Heart left ventricle (tissue), 13 donors: ENCODE measurements at regions not wholly inside any gene's neighbourhood (a gene's known extent, or its start where the extent isn't known, plus 50 kb on each side); places are given as distances from the start of the nearest gene placed in this dataset.

Experiments
- CTCF ChIP-seq, 12 donors: fragments of 200-600 bp; sonication (generic) in 4 of 12; IDR thresholded peaks; one replicate each; pipeline versions ENCODE4 v1.5.0 to v1.8.0; 2018 to 2022; ENCODE audit warnings: antibody characterized with exemption in 12 of 12, mild to moderate bottlenecking in 5 of 12
- POLR2A ChIP-seq, 2 donors: fragments of 450-650 bp; IDR thresholded peaks; one replicate each; pipeline ENCODE4 v1.6.1; 2017; ENCODE audit warnings: antibody characterized with exemption in 2 of 2, mild to moderate bottlenecking in 2 of 2, moderate library complexity in 2 of 2
- donor health status: ischemic (EF 13 %, LVEDD 7.1; RV severe dilation, severe dysfunction).
- donor health status: DM: no; HTN: yes; CAD: no.
- donor health status: DM: no; HTN: no; CAD: no.
- donor health status: ischemic (EF 25% LVEDD 6.9; RV normal size, moderate dysfunction).
- donor health status: ischemic (EF 25% LVEDD 5.7; RV mildly dilated, moderate dysfunction).
- donor health status: ischemic (EF 35%, LVEDD 5.7; RV mildly dilated, moderate dysfunction).
- donor health status: nonischemic (EF 11% LVEDD 7.7; RV severe dilation, severe dysfunction).
- donor health status: DM: yes; HTN: yes; CAD: no.
- donor health status: PGD.
- donor health status: ischemic (EF 29% LVEDD 5.4; RV normal size, mild dysfunction).
- donor health status: nonischemic (EF 23%, LVEDD 6.1; RV moderate dilation, normal function).

- no peak for TF ChIP-seq POLR2A (IDR thresholded peaks at IDR 0.05)
- no peak for TF ChIP-seq CTCF (IDR thresholded peaks at IDR 0.05)
These were observed 806.8 kb upstream of the GCFC2 start for GRCh38 chr2:76517574-76517909.
